ENCODE measurements at regions not wholly inside any gene's neighbourhood (a gene's known extent, or its start where the extent isn't known, plus 50 kb on each side); places are given as distances from the start of the nearest gene placed in this dataset.

GRCh38 chr2:60311524-60311923 is 241.9 kb downstream of the BCL11A start:
- no peak for DNase-seq
- Histone ChIP-seq H3K79me2 (ENCODE audit: low read length) (no peaks in the 10 kb centered on the region), H3K27ac (ENCODE audit: low read length) (no peak overlapping the region), H3K9me2 (replicated peaks; ENCODE audit: insufficient read depth, low read length) (no peaks in the 10 kb centered on the region), H3K27me3 (replicated peaks; ENCODE audit: insufficient read depth, low read length) (no peaks in the 10 kb centered on the region), H3K4me3 (ENCODE audit: low read length) (no peak overlapping the region), H3K9ac (ENCODE audit: low read length) (no peak overlapping the region), H3K36me3 (replicated peaks; ENCODE audit: insufficient read depth, low read length) (no peaks in the 10 kb centered on the region), H3F3A (ENCODE audit: insufficient read depth, low read length) (no peaks in the 10 kb centered on the region), H3K9me3 (replicated peaks; ENCODE audit: insufficient read depth, low read length) (no peaks in the 10 kb centered on the region), H3K4me1 (ENCODE audit: low read length) (peaks cover 15% of the 10 kb centered on the region), H3K4me2 (ENCODE audit: low read depth, low read length) (no peak overlapping the region), H4K20me1 (ENCODE audit: insufficient read depth, low read length) (no peaks in the 10 kb centered on the region), H2AFZ (ENCODE audit: low read length) (no peak overlapping the region)
- no peak for TF ChIP-seq EZH2phosphoT487 (IDR thresholded peaks at IDR 0.05; ENCODE audit: low read length)
- TF ChIP-seq EZH2 (optimal IDR thresholded peaks at IDR 0.05; ENCODE audit: low read depth, low read length), result no peak

GRCh38 chr2:60309941-60310660 is 243.4 kb downstream of the BCL11A start:
- H3K36me3 ChIP-seq (replicated peaks; ENCODE audit: insufficient read depth, low read length), result no peaks in the 10 kb centered on the region
- H3K27me3 ChIP-seq (replicated peaks; ENCODE audit: insufficient read depth, low read length), result no peaks in the 10 kb centered on the region
- TF ChIP-seq, protein P1, sequence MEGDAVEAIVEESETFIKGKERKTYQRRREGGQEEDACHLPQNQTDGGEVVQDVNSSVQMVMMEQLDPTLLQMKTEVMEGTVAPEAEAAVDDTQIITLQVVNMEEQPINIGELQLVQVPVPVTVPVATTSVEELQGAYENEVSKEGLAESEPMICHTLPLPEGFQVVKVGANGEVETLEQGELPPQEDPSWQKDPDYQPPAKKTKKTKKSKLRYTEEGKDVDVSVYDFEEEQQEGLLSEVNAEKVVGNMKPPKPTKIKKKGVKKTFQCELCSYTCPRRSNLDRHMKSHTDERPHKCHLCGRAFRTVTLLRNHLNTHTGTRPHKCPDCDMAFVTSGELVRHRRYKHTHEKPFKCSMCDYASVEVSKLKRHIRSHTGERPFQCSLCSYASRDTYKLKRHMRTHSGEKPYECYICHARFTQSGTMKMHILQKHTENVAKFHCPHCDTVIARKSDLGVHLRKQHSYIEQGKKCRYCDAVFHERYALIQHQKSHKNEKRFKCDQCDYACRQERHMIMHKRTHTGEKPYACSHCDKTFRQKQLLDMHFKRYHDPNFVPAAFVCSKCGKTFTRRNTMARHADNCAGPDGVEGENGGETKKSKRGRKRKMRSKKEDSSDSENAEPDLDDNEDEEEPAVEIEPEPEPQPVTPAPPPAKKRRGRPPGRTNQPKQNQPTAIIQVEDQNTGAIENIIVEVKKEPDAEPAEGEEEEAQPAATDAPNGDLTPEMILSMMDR (IDR thresholded peaks at IDR 0.05; ENCODE audit: low read length), result no peak
- no peak for TF ChIP-seq EZH2phosphoT487 (IDR thresholded peaks at IDR 0.05; ENCODE audit: low read length)
- H3K9me2 ChIP-seq (replicated peaks; ENCODE audit: insufficient read depth, low read length), result no peaks in the 10 kb centered on the region
- H4K20me1 ChIP-seq (ENCODE audit: insufficient read depth, low read length), result no peaks in the 10 kb centered on the region
- no peak overlapping the region for H2AFZ ChIP-seq (ENCODE audit: low read length)
- no peak overlapping the region for H3K4me3 ChIP-seq (ENCODE audit: low read length)
- no peaks in the 10 kb centered on the region for H3F3A ChIP-seq (ENCODE audit: insufficient read depth, low read length)
- H3K27ac ChIP-seq (ENCODE audit: low read length), result no peak overlapping the region
- H3K79me2 ChIP-seq (ENCODE audit: low read length), result no peaks in the 10 kb centered on the region
- no peak overlapping the region for H3K4me2 ChIP-seq (ENCODE audit: low read depth, low read length)
- DNase-seq, result no peak
- H3K9ac ChIP-seq (ENCODE audit: low read length), result no peak overlapping the region
- H3K4me1 ChIP-seq (ENCODE audit: low read length), result peaks cover 15% of the 10 kb centered on the region
- H3K9me3 ChIP-seq (replicated peaks; ENCODE audit: insufficient read depth, low read length), result no peaks in the 10 kb centered on the region

- TF ChIP-seq, protein P1 (IDR thresholded peaks at IDR 0.05; ENCODE audit: low read length), result no peak
- TF ChIP-seq EZH2 (optimal IDR thresholded peaks at IDR 0.05; ENCODE audit: low read depth, low read length) (no peak), EZH2phosphoT487 (IDR thresholded peaks at IDR 0.05; ENCODE audit: low read length) (no peak)
- Histone ChIP-seq H3K79me2 (ENCODE audit: low read length) (no peaks in the 10 kb centered on the region), H3K4me3 (ENCODE audit: low read length) (no peak overlapping the region), H3K36me3 (replicated peaks; ENCODE audit: insufficient read depth, low read length) (no peaks in the 10 kb centered on the region), H2AFZ (ENCODE audit: low read length) (no peak overlapping the region), H3K9ac (ENCODE audit: low read length) (no peak overlapping the region), H3K27me3 (replicated peaks; ENCODE audit: insufficient read depth, low read length) (no peaks in the 10 kb centered on the region), H3K4me2 (ENCODE audit: low read depth, low read length) (no peak overlapping the region), H3K9me2 (replicated peaks; ENCODE audit: insufficient read depth, low read length) (no peaks in the 10 kb centered on the region), H3K4me1 (ENCODE audit: low read length) (peaks cover 15% of the 10 kb centered on the region), H3K9me3 (replicated peaks; ENCODE audit: insufficient read depth, low read length) (no peaks in the 10 kb centered on the region), H3F3A (ENCODE audit: insufficient read depth, low read length) (no peaks in the 10 kb centered on the region), H4K20me1 (ENCODE audit: insufficient read depth, low read length) (no peaks in the 10 kb centered on the region), H3K27ac (ENCODE audit: low read length) (no peak overlapping the region)
- DNase-seq, result no peak
Observed at GRCh38 chr2:60309336-60309735, 244.1 kb downstream of the BCL11A start.

DNA sequence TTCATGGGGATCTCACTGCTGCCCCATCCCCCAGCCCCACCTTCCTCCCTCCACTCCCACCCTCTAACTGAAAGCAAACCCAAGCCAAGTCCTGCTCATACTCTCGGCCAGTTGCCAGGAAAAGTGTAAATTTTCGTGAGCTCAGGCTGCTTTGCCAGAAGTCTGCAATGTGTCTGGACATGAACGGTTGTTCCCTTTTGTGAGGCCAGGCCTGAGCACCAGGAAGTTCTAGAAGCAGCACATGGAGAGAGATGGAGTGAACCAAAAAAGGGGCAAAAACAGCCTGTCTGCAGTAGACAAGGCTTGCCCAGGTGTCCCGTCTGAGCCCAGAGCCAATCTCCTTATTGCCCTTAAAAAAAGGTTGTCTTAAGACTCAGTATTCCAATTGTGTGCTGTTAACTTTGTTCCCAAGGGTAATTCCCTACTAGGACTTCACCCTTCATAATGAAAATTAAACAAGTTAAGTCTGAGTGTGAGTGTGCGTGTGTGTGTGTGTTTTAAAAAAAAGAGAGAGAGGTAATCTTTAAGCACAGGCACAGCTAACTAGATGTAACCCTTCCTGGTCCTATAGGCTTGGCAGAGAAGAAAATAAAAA is 247.1 kb downstream of the BCL11A start:
- no peak overlapping the region for H3K4me3 ChIP-seq (ENCODE audit: low read length)
- no peaks in the 10 kb centered on the region for H3F3A ChIP-seq (ENCODE audit: insufficient read depth, low read length)
- H2AFZ ChIP-seq (ENCODE audit: low read length), result no peak overlapping the region
- H3K36me3 ChIP-seq (replicated peaks; ENCODE audit: insufficient read depth, low read length), result no peaks in the 10 kb centered on the region
- H3K9me2 ChIP-seq (replicated peaks; ENCODE audit: insufficient read depth, low read length), result no peaks in the 10 kb centered on the region
- no peaks in the 10 kb centered on the region for H4K20me1 ChIP-seq (ENCODE audit: insufficient read depth, low read length)
- no peak for DNase-seq
- no peaks in the 10 kb centered on the region for H3K4me1 ChIP-seq (ENCODE audit: low read length)
- H3K79me2 ChIP-seq (ENCODE audit: low read length), result no peaks in the 10 kb centered on the region
- H3K27ac ChIP-seq (ENCODE audit: low read length), result no peak overlapping the region
- no peaks in the 10 kb centered on the region for H3K27me3 ChIP-seq (replicated peaks; ENCODE audit: insufficient read depth, low read length)
- H3K9ac ChIP-seq (ENCODE audit: low read length), result no peak overlapping the region
- H3K9me3 ChIP-seq (replicated peaks; ENCODE audit: insufficient read depth, low read length), result no peaks in the 10 kb centered on the region
- TF ChIP-seq EZH2phosphoT487 (IDR thresholded peaks at IDR 0.05; ENCODE audit: low read length) (no peak), EZH2 (optimal IDR thresholded peaks at IDR 0.05; ENCODE audit: low read depth, low read length) (no peak)
- TF ChIP-seq, protein P1 (IDR thresholded peaks at IDR 0.05; ENCODE audit: low read length), result no peak
- no peak overlapping the region for H3K4me2 ChIP-seq (ENCODE audit: low read depth, low read length)

Measured in MM.1S (cell line).